Nephron progenitor cell (in vitro differentiated cells): ENCODE measurements at regions not wholly inside any gene's neighbourhood (a gene's known extent, or its start where the extent isn't known, plus 50 kb on each side); places are given as distances from the start of the nearest gene placed in this dataset.
"Not testable (repeated sequence)": the region's sequence is repeated elsewhere in the genome, so short reads cannot be mapped to it uniquely, and the experiment has no call there.

Experiments used
- DNase-seq: peaks from one replicate; pipeline ENCODE4 v3.0.0; 2021
- H3K27ac Mint-ChIP-seq: 2 replicates; pipeline ENCODE4 v1.8.0; 2021; ENCODE audit warnings: mild to moderate bottlenecking, moderate library complexity, mixed read lengths
- H3K27me3 Mint-ChIP-seq: 2 replicates; pipeline ENCODE4 v1.8.0; 2021; ENCODE audit warnings: mild to moderate bottlenecking, low read depth, mixed read lengths; ENCODE audit not compliant: poor library complexity
- H3K36me3 Mint-ChIP-seq: 2 replicates; pipeline ENCODE4 v1.8.0; 2021; ENCODE audit warnings: low read depth, mixed read lengths
- H3K4me1 Mint-ChIP-seq: 2 replicates; pipeline ENCODE4 v1.8.0; 2021; ENCODE audit warnings: mixed read lengths
- H3K4me3 Mint-ChIP-seq: 2 replicates; pipeline ENCODE4 v1.8.0; 2021; ENCODE audit warnings: mild to moderate bottlenecking, moderate library complexity, mixed read lengths
- H3K9me3 Mint-ChIP-seq: 2 replicates; pipeline ENCODE4 v1.8.0; 2021; ENCODE audit warnings: mild to moderate bottlenecking, moderate library complexity, mixed read lengths
- TF ChIP-seq, protein P1 (sequence below): fragments of 200-600 bp; sonication (generic); IDR thresholded peaks from 2 replicates; pipeline ENCODE4 v1.5.0; 2021; ENCODE audit warnings: antibody characterized with exemption

DNA sequence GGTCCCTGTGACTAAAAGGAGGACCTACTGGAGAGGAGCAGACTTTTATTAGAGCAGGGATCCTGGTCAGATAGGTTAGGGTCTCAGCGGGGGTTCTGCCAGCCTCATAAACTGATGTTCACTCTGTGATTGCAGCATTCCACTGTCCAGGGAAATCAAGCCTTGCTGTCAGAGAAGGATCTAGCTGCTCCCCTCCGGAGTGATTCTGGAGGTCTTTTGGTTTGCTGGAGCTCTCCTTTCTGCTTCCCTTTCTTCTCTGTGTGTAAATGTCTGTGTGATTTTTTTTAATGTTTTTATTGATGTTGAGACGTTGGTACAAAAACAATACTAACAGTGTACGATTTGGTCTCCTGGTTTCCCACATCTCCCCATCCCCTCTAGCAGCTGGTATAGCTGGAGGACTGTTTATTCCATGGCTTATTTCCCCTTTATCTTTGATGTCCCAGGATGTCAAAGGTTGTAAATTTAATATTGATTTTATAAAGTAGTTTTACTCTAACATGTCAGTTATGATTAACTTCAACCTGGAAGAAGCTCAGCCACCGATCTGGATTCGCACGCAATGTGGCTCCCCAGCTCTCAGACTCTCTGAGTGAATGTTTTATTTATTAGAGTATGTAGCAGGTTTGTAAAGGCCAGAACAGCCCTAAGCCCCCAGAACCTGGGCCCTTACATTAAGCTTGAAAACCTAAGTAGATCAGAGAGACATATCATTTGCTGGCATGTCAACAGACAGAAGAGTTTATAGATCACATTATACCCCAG lies 202.3 kb upstream of the G2E3 start:
- TF ChIP-seq, protein P1, sequence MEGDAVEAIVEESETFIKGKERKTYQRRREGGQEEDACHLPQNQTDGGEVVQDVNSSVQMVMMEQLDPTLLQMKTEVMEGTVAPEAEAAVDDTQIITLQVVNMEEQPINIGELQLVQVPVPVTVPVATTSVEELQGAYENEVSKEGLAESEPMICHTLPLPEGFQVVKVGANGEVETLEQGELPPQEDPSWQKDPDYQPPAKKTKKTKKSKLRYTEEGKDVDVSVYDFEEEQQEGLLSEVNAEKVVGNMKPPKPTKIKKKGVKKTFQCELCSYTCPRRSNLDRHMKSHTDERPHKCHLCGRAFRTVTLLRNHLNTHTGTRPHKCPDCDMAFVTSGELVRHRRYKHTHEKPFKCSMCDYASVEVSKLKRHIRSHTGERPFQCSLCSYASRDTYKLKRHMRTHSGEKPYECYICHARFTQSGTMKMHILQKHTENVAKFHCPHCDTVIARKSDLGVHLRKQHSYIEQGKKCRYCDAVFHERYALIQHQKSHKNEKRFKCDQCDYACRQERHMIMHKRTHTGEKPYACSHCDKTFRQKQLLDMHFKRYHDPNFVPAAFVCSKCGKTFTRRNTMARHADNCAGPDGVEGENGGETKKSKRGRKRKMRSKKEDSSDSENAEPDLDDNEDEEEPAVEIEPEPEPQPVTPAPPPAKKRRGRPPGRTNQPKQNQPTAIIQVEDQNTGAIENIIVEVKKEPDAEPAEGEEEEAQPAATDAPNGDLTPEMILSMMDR, result no peak
- H3K36me3 Mint-ChIP-seq, result no peaks in the 10 kb centered on the region
- no peak overlapping the region for H3K27ac Mint-ChIP-seq
- H3K4me1 Mint-ChIP-seq, result peaks cover 18% of the 10 kb centered on the region
- peaks cover 12% of the 10 kb centered on the region for H3K9me3 Mint-ChIP-seq
- H3K27me3 Mint-ChIP-seq, result no peaks in the 10 kb centered on the region
- H3K4me3 Mint-ChIP-seq, result no peak overlapping the region
- no peak for DNase-seq

DNA sequence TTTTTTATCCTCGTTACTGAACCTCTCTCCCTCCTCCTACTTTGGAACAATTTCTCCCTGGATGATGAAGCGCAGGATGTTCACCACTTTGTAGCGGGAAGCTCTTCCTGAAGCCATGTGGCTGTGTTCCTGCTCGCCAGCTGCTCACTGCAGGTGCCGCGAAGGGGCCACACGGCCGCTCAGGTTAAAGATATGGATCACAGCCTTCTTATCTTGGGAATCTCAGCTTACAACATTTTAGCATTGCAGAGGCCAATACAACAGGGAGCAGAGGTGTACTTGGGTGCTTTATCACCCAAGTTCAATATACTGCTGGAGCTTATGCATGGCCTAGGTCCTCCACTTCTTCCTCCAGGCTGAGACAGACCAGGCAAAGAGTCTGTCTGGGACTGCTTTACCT lies 201.2 kb upstream of the G2E3 start:
- H3K27me3 Mint-ChIP-seq, result peaks cover 4% of the 10 kb centered on the region
- DNase-seq, result no peak
- H3K9me3 Mint-ChIP-seq, result peaks cover 14% of the 10 kb centered on the region
- TF ChIP-seq, protein P1, result no peak
- no peaks in the 10 kb centered on the region for H3K36me3 Mint-ChIP-seq
- H3K4me1 Mint-ChIP-seq, result peaks cover 18% of the 10 kb centered on the region
- H3K27ac Mint-ChIP-seq, result no peak overlapping the region
- H3K4me3 Mint-ChIP-seq, result no peak overlapping the region

DNA sequence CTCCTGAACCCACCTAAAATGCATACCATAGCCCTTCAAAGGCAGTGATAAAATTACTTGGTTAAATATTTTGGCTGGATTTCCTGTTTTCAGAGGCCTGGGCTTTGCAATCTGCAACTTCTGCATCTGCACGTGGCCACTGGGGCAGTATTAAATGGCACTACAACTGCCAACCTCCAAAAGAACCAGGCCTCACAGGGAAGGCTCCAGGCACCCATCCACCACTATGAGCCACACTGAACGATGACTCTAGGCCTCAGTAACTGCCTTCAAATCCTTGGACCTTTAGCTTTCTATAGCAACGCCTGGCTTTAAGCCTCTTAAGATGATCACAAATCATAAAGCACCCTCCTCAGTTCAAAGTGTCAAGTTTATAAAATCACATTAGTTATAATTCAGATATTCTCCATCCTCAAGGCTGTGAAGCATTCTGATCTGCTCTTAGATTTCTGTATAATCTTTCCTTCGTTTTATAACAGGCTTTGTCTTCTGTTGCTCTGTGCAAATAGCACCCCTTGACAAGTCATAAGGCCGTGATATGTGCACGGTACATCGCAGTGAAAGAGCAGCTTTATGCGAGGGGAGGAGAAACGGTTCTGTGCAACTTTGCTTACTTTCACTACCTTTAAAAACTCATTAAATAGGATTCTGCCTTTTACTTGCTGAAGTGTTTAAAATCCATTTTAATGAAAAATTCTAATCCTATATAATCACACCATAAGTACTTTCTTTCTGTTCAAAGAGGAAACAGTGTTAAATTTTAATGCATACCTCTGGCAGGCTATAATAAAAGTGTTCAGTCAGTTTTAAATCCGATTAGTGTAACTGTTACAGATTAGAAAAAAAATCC lies 196.4 kb upstream of the G2E3 start:
- Mint-ChIP-seq H3K27me3 (peaks cover 4% of the 10 kb centered on the region), H3K36me3 (peaks cover 5% of the 10 kb centered on the region), H3K4me3 (peak overlapping the region; percentile 18), H3K9me3 (peaks cover 22% of the 10 kb centered on the region), H3K4me1 (peaks cover 6% of the 10 kb centered on the region), H3K27ac (peak overlapping the region; percentile 53)
- TF ChIP-seq, protein P1, result no peak
- no peak for DNase-seq

DNA sequence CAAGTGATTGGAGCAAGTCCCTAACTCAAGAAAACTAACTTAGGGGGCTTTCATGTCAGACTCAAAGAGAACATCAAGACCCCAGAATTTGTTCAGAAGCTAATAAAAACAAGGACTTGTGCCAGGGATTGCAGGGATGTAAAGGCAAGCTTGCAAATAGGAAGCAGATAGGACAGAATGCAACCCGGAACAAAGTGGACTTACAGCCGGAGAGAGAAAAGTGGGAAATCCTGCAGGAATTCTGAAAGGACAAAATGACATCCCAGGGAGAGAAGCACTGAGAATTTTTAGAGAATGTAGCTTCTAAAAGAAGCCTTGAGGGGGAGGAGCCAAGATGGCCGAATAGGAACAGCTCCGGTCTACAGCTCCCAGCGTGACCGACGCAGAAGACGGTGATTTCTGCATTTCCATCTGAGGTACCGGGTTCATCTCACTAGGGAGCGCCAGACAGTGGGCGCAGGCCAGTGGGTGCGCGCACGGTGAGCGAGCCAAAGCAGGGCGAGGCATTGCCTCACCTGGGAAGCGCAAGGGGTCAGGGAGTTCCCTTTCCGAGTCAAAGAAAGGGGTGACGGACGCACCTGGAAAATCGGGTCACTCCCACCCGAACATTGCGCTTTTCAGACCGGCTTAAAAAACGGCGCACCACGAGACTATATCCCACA lies 195.6 kb upstream of the G2E3 start:
- not testable (repeated sequence) for H3K27me3 Mint-ChIP-seq, H3K4me1 Mint-ChIP-seq, DNase-seq, H3K36me3 Mint-ChIP-seq
- Mint-ChIP-seq H3K27ac (peak overlapping the region; percentile 53), H3K9me3 (peaks cover 22% of the 10 kb centered on the region), H3K4me3 (peak overlapping the region; percentile 18)

DNA sequence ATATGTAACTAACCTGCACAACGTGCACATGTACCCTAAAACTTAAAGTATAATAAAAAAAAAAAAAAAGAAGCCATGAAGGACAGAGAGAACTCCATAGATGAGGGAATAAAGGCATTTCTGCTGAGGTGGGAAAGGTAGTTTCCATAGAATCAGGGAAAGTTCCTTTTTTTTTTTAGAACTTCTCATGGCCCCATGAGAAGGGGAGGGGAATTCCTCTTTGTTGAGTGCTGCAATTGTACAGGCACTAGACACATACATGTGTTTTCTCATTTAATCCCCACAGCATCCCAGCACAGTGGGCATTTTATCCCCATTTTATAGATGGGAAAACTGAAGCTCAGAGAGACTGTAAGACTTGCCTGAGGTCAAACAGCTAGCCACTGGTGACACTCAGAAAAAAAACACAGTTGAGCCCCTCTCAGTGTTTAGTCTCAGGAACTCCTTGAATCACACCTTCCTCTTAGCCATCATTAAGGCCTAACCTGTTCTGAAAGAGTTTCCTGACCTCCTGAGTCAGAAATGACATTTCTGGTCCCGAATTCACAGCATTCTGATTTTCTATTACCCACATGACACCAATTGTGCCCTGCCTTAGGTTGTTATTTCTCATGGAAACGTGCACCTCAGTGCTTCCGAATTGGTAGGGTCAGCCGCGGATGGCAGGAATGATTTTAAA lies 189.3 kb upstream of the G2E3 start:
- Mint-ChIP-seq H3K36me3 (no peaks in the 10 kb centered on the region), H3K4me3 (no peak overlapping the region), H3K27ac (no peak overlapping the region), H3K4me1 (no peaks in the 10 kb centered on the region), H3K27me3 (no peaks in the 10 kb centered on the region), H3K9me3 (peaks cover 5% of the 10 kb centered on the region)
- no peak for DNase-seq
- TF ChIP-seq, protein P1, result no peak

DNA sequence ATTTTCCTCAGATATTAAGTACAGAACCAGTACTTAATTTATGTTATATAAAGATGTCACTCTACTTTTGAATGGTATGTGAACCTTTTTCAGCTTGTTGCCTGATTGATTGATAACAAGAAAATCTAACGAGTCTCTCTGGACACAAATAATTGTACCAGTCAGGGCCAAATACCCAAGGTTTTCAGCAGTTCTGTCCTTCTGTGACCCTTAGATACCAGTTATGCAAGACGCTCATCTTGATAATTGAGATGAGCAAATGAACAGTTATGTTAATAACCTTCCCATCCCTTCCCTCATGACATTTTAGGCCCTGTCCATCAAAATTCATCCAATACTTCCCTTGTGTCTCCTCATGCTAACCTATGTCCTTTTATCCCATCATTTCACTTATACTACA lies 185.9 kb upstream of the G2E3 start:
- Mint-ChIP-seq H3K4me3 (no peak overlapping the region), H3K9me3 (peaks cover 5% of the 10 kb centered on the region), H3K27ac (no peak overlapping the region), H3K4me1 (no peaks in the 10 kb centered on the region), H3K36me3 (no peaks in the 10 kb centered on the region), H3K27me3 (no peaks in the 10 kb centered on the region)
- TF ChIP-seq, protein P1, result no peak
- no peak for DNase-seq
